Vagina (tissue), 2 donors: ENCODE measurements at regions not wholly inside any gene's neighbourhood (a gene's known extent, or its start where the extent isn't known, plus 50 kb on each side); places are given as distances from the start of the nearest gene placed in this dataset.

Experiments used
- DNase-seq, 2 donors: peaks; one replicate each; pipeline ENCODE4 v3.0.0-alpha.2; 2017; ENCODE audit errors: extremely low spot score in 2 of 2
- H3K27ac ChIP-seq: fragments of 200-600 bp; sonication (generic); one replicate; pipeline ENCODE4 v1.5.1; 2019
- H3K27me3 ChIP-seq: fragments of 200-600 bp; sonication (generic); one replicate; pipeline ENCODE4 v1.5.1; 2019
- H3K36me3 ChIP-seq, 2 donors: fragments of 200-600 bp; sonication (generic); one replicate each; pipeline ENCODE4 v1.5.1; 2017 to 2019
- H3K4me1 ChIP-seq: fragments of 200-600 bp; sonication (generic); one replicate; pipeline ENCODE4 v1.5.1; 2019
- H3K4me3 ChIP-seq, 2 donors: fragments of 200-600 bp; sonication (generic); 1 replicate in 1 of 2; 2 replicates in 1 of 2; pipeline ENCODE4 v1.5.1; 2016 to 2019
- H3K9me3 ChIP-seq: fragments of 200-600 bp; sonication (generic); one replicate; pipeline ENCODE4 v1.5.1; 2019
- POLR2A ChIP-seq, 2 donors: fragments of 450-650 bp; IDR thresholded peaks; one replicate each; pipeline ENCODE4 v1.6.1; 2017; ENCODE audit warnings: antibody characterized with exemption in 2 of 2, mild to moderate bottlenecking in 2 of 2, moderate library complexity in 2 of 2
- POLR2AphosphoS5 ChIP-seq, 2 donors: sonication (generic); formaldehyde crosslinking; IDR thresholded peaks; one replicate each; pipeline ENCODE4 v1.9.0; 2017; ENCODE audit warnings: antibody characterized with exemption in 2 of 2, mild to moderate bottlenecking in 2 of 2, low read depth in 1 of 2; ENCODE audit not compliant: insufficient read depth in 1 of 2
- intact Hi-C: fragments of 100-400 bp; cut with DNase I; formaldehyde crosslinking; loops from one replicate; pipeline ENCODE4 v1.15.1; 2023
- TF ChIP-seq, protein P1 (sequence below), 3 experiments: fragments of 450-650 bp in 2 of 3; fragments of 200-600 bp in 1 of 3; sonication (generic) in 1 of 3; IDR thresholded peaks; one replicate each; pipeline ENCODE4 v1.5.1; 2017 to 2019; ENCODE audit warnings: antibody characterized with exemption in 3 of 3, mild to moderate bottlenecking in 2 of 3, moderate library complexity in 2 of 3

DNA sequence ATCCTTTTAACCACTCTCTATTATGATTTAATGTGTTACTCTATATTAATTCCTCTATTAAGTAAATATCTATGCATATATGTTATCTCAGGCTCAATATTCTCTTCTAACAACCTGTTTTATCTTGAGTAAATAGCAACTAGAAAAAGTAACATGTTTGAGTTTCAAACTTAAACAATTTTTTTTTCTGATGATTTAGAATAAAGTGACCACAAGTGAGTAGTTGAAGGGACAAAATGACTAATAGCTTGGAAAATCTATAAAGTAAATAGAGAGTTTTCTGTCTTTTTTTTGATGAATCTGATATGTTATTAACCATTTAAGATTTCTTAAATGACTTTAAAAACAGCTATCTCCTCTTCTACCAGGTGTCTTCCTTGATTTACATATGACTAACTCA is 483.8 kb downstream of the TFEC start:
- intact Hi-C loops: no loop called here
- Histone ChIP-seq H3K27ac (no peak overlapping the region), H3K4me1 (no peaks in the 10 kb centered on the region), H3K4me3 (no peak overlapping the region), H3K9me3 (no peaks in the 10 kb centered on the region), H3K27me3 (no peaks in the 10 kb centered on the region), H3K36me3 (no peaks in the 10 kb centered on the region)
- no peak for DNase-seq
- TF ChIP-seq POLR2AphosphoS5 (IDR thresholded peaks at IDR 0.05; ENCODE audit: insufficient read depth in 1 of 2, low read depth in 1 of 2): no peak
- TF ChIP-seq POLR2A (IDR thresholded peaks at IDR 0.05): no peak
- TF ChIP-seq, protein P1, sequence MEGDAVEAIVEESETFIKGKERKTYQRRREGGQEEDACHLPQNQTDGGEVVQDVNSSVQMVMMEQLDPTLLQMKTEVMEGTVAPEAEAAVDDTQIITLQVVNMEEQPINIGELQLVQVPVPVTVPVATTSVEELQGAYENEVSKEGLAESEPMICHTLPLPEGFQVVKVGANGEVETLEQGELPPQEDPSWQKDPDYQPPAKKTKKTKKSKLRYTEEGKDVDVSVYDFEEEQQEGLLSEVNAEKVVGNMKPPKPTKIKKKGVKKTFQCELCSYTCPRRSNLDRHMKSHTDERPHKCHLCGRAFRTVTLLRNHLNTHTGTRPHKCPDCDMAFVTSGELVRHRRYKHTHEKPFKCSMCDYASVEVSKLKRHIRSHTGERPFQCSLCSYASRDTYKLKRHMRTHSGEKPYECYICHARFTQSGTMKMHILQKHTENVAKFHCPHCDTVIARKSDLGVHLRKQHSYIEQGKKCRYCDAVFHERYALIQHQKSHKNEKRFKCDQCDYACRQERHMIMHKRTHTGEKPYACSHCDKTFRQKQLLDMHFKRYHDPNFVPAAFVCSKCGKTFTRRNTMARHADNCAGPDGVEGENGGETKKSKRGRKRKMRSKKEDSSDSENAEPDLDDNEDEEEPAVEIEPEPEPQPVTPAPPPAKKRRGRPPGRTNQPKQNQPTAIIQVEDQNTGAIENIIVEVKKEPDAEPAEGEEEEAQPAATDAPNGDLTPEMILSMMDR (IDR thresholded peaks at IDR 0.05): no peak

- no peaks in the 10 kb centered on the region for H3K4me1 ChIP-seq
- no peaks in the 10 kb centered on the region for H3K36me3 ChIP-seq
- H3K4me3 ChIP-seq: no peak overlapping the region
- H3K9me3 ChIP-seq: no peaks in the 10 kb centered on the region
- TF ChIP-seq POLR2AphosphoS5 (IDR thresholded peaks at IDR 0.05; ENCODE audit: insufficient read depth in 1 of 2, low read depth in 1 of 2) (no peak), POLR2A (IDR thresholded peaks at IDR 0.05) (no peak)
- TF ChIP-seq, protein P1 (IDR thresholded peaks at IDR 0.05): no peak
- no peak overlapping the region for H3K27ac ChIP-seq
- no peak for DNase-seq
- intact Hi-C loops: no loop called here
- H3K27me3 ChIP-seq: no peaks in the 10 kb centered on the region
These were observed 496.8 kb downstream of the TFEC start for GRCh38 chr7:115533785-115534184.

DNA sequence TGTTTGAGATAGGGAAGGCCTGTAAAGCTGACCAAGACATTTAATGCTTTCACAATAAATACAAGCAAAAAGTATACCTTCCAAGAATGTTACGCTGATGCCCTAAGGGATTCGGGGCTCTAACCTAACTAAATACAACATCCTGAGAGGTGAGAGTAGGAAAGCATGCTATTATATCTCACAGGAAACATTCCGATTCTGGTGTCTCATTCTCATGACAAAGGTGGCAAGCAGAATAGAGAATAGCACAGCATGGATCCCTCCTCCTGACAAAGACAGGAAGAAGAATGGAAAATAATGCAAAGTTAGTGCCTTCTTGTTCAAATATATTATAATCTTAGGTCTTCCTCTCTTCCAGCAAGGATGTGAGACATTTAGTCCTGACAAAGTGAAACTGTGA is 504.3 kb downstream of the TFEC start:
- H3K36me3 ChIP-seq: no peaks in the 10 kb centered on the region
- TF ChIP-seq, protein P1 (IDR thresholded peaks at IDR 0.05): no peak
- TF ChIP-seq POLR2A (IDR thresholded peaks at IDR 0.05): no peak
- TF ChIP-seq POLR2AphosphoS5 (IDR thresholded peaks at IDR 0.05; ENCODE audit: insufficient read depth in 1 of 2, low read depth in 1 of 2): no peak
- intact Hi-C loops: no loop called here
- no peaks in the 10 kb centered on the region for H3K27me3 ChIP-seq
- DNase-seq: no peak
- H3K4me1 ChIP-seq: no peaks in the 10 kb centered on the region
- H3K4me3 ChIP-seq: no peak overlapping the region
- H3K27ac ChIP-seq: no peak overlapping the region
- H3K9me3 ChIP-seq: no peaks in the 10 kb centered on the region

GRCh38 chr7:115522174-115522573 is 508.4 kb downstream of the TFEC start:
- DNase-seq: no peak
- H3K27ac ChIP-seq: no peak overlapping the region

GRCh38 chr7:115516341-115516740 is 514.2 kb downstream of the TFEC start:
- Histone ChIP-seq H3K36me3 (no peaks in the 10 kb centered on the region), H3K9me3 (no peaks in the 10 kb centered on the region), H3K4me1 (no peaks in the 10 kb centered on the region), H3K27ac (no peak overlapping the region), H3K27me3 (no peaks in the 10 kb centered on the region), H3K4me3 (no peak overlapping the region)
- no peak for DNase-seq
- TF ChIP-seq, protein P1 (IDR thresholded peaks at IDR 0.05): no peak
- TF ChIP-seq POLR2A (IDR thresholded peaks at IDR 0.05) (no peak), POLR2AphosphoS5 (IDR thresholded peaks at IDR 0.05; ENCODE audit: insufficient read depth in 1 of 2, low read depth in 1 of 2) (no peak)
- intact Hi-C loops: no loop called here

More at GRCh38 chr7:115522174-115522573, 508.4 kb downstream of the TFEC start:
- no peaks in the 10 kb centered on the region for H3K36me3 ChIP-seq
- intact Hi-C loops: no loop called here
- H3K27me3 ChIP-seq: no peaks in the 10 kb centered on the region
- H3K4me1 ChIP-seq: no peaks in the 10 kb centered on the region
- no peak overlapping the region for H3K4me3 ChIP-seq
- TF ChIP-seq, protein P1 (IDR thresholded peaks at IDR 0.05): no peak
- TF ChIP-seq POLR2AphosphoS5 (IDR thresholded peaks at IDR 0.05; ENCODE audit: insufficient read depth in 1 of 2, low read depth in 1 of 2) (no peak), POLR2A (IDR thresholded peaks at IDR 0.05) (no peak)
- H3K9me3 ChIP-seq: no peaks in the 10 kb centered on the region
